ENCODE measurements at regions not wholly inside any gene's neighbourhood (a gene's known extent, or its start where the extent isn't known, plus 50 kb on each side); places are given as distances from the start of the nearest gene placed in this dataset.

DNA sequence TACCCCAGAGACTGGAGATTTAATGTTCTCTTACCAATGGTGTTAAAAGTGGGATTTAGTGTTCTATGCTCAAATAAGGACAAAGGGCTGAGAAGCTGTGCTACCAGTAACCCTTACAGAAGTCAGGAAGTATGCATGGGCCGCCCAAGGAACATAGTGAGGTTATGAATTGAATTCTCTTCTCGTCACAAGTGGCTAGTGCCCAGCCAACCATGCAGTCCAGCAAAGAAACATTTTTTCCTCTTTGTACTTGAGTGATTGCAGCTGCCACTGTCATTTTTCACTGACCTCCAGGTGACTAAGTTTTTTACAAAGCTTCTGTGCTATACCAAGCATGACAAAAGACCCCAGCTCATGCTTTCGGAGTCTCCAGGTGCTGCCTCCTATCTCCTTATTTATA lies 110.6 kb upstream of the DCBLD2 start:
- TF ChIP-seq, protein P1, sequence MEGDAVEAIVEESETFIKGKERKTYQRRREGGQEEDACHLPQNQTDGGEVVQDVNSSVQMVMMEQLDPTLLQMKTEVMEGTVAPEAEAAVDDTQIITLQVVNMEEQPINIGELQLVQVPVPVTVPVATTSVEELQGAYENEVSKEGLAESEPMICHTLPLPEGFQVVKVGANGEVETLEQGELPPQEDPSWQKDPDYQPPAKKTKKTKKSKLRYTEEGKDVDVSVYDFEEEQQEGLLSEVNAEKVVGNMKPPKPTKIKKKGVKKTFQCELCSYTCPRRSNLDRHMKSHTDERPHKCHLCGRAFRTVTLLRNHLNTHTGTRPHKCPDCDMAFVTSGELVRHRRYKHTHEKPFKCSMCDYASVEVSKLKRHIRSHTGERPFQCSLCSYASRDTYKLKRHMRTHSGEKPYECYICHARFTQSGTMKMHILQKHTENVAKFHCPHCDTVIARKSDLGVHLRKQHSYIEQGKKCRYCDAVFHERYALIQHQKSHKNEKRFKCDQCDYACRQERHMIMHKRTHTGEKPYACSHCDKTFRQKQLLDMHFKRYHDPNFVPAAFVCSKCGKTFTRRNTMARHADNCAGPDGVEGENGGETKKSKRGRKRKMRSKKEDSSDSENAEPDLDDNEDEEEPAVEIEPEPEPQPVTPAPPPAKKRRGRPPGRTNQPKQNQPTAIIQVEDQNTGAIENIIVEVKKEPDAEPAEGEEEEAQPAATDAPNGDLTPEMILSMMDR (conservative IDR thresholded peaks at IDR 0.05; ENCODE audit: low read length): no peak
- TF ChIP-seq EZH2phosphoT487 (IDR thresholded peaks at IDR 0.05; ENCODE audit: borderline replicate concordance): no peak
